Hematopoietic multipotent progenitor cell treated with erythropoietin and hydrocortisone succinate and interleukin-3 and kit ligand, for 15 days (in vitro differentiated cells): ENCODE measurements at regions not wholly inside any gene's neighbourhood (a gene's known extent, or its start where the extent isn't known, plus 50 kb on each side); places are given as distances from the start of the nearest gene placed in this dataset.

Experiments
- DNase-seq: peaks from one replicate; pipeline ENCODE4 v3.0.0-alpha.2; 2015; ENCODE audit warnings: low spot score

- DNase-seq: no peak
Observed at GRCh38 chr1:98480271-98480670, 181.2 kb upstream of the SNX7 start.

GRCh38 chr1:98478121-98478520 is 183.4 kb upstream of the SNX7 start:
- DNase-seq: no peak

GRCh38 chr1:98472878-98473277 is 188.6 kb upstream of the SNX7 start:
- no peak for DNase-seq

- no peak for DNase-seq
Observed at GRCh38 chr1:98471633-98472032, 189.9 kb upstream of the SNX7 start.

GRCh38 chr1:98468111-98468717 is 193.3 kb upstream of the SNX7 start:
- DNase-seq: no peak

GRCh38 chr1:98467586-98467985 is 193.9 kb upstream of the SNX7 start:
- no peak for DNase-seq

GRCh38 chr1:98467122-98467521 is 194.4 kb upstream of the SNX7 start:
- no peak for DNase-seq

- DNase-seq: no peak
Observed at GRCh38 chr1:98461873-98462385, 199.6 kb upstream of the SNX7 start.

GRCh38 chr1:98460136-98460535 is 201.4 kb upstream of the SNX7 start:
- DNase-seq: no peak

- DNase-seq: no peak
Observed at GRCh38 chr1:98459486-98459870, 202.0 kb upstream of the SNX7 start.

- DNase-seq: no peak
Observed at GRCh38 chr1:98458511-98459485, 202.7 kb upstream of the SNX7 start.

GRCh38 chr1:98457248-98457647 is 204.3 kb upstream of the SNX7 start:
- DNase-seq: no peak

GRCh38 chr1:98454666-98455065 is 206.9 kb upstream of the SNX7 start:
- no peak for DNase-seq

- no peak for DNase-seq
Observed at GRCh38 chr1:98453066-98453465, 208.5 kb upstream of the SNX7 start.

- DNase-seq: no peak
Observed at GRCh38 chr1:98452162-98452561, 209.4 kb upstream of the SNX7 start.

GRCh38 chr1:98441281-98441680 is 220.2 kb upstream of the SNX7 start:
- DNase-seq: no peak

- no peak for DNase-seq
Observed at GRCh38 chr1:98439471-98439870, 222.1 kb upstream of the SNX7 start.

- no peak for DNase-seq
Observed at GRCh38 chr1:98437540-98437939, 224.0 kb upstream of the SNX7 start.

- no peak for DNase-seq
Observed at GRCh38 chr1:98437011-98437410, 224.5 kb upstream of the SNX7 start.

- no peak for DNase-seq
Observed at GRCh38 chr1:98429965-98430443, 231.5 kb upstream of the SNX7 start.

GRCh38 chr1:98428864-98429263 is 232.7 kb upstream of the SNX7 start:
- no peak for DNase-seq

- DNase-seq: no peak
Observed at GRCh38 chr1:98427664-98428063, 233.9 kb upstream of the SNX7 start.

GRCh38 chr1:98426092-98426491 is 235.4 kb upstream of the SNX7 start:
- DNase-seq: no peak
